ENCODE measurements at regions not wholly inside any gene's neighbourhood (a gene's known extent, or its start where the extent isn't known, plus 50 kb on each side); places are given as distances from the start of the nearest gene placed in this dataset.

GRCh38 chr16:51825779-51826178, 674.7 kb upstream of the SALL1 start:
- no peak for TF ChIP-seq CTCF (IDR thresholded peaks at IDR 0.05)
- no peak for DNase-seq (ENCODE audit: low spot score)
- no peaks in the 10 kb centered on the region for H3K27me3 ChIP-seq
- H3K4me1 ChIP-seq, result no peaks in the 10 kb centered on the region
- H3K9me3 ChIP-seq, result no peaks in the 10 kb centered on the region
- H3K27ac ChIP-seq, result no peak overlapping the region
- H3K36me3 ChIP-seq, result no peaks in the 10 kb centered on the region
- H3K4me3 ChIP-seq, result no peak overlapping the region

- H3K27me3 ChIP-seq, result no peaks in the 10 kb centered on the region
- no peak overlapping the region for H3K27ac ChIP-seq
- no peaks in the 10 kb centered on the region for H3K36me3 ChIP-seq
- H3K4me3 ChIP-seq, result no peak overlapping the region
- no peak for DNase-seq (ENCODE audit: low spot score)
- TF ChIP-seq CTCF (IDR thresholded peaks at IDR 0.05), result no peak
- H3K9me3 ChIP-seq, result no peaks in the 10 kb centered on the region
- H3K4me1 ChIP-seq, result no peaks in the 10 kb centered on the region
These were observed 671.4 kb upstream of the SALL1 start for GRCh38 chr16:51822471-51822870.

GRCh38 chr16:51821527-51821926, 670.5 kb upstream of the SALL1 start:
- no peak overlapping the region for H3K27ac ChIP-seq
- H3K4me1 ChIP-seq, result no peaks in the 10 kb centered on the region
- no peak for DNase-seq (ENCODE audit: low spot score)
- no peaks in the 10 kb centered on the region for H3K36me3 ChIP-seq
- H3K4me3 ChIP-seq, result no peak overlapping the region
- TF ChIP-seq CTCF (IDR thresholded peaks at IDR 0.05), result no peak
- H3K9me3 ChIP-seq, result no peaks in the 10 kb centered on the region
- no peaks in the 10 kb centered on the region for H3K27me3 ChIP-seq

- no peak overlapping the region for H3K4me3 ChIP-seq
- no peak overlapping the region for H3K27ac ChIP-seq
- no peak for DNase-seq (ENCODE audit: low spot score)
- no peaks in the 10 kb centered on the region for H3K27me3 ChIP-seq
- no peaks in the 10 kb centered on the region for H3K36me3 ChIP-seq
- H3K4me1 ChIP-seq, result no peaks in the 10 kb centered on the region
- no peak for TF ChIP-seq CTCF (IDR thresholded peaks at IDR 0.05)
- no peaks in the 10 kb centered on the region for H3K9me3 ChIP-seq
These were observed 669.1 kb upstream of the SALL1 start for GRCh38 chr16:51820176-51820575.

GRCh38 chr16:51818342-51818944, 667.4 kb upstream of the SALL1 start:
- no peaks in the 10 kb centered on the region for H3K9me3 ChIP-seq
- H3K4me1 ChIP-seq, result no peaks in the 10 kb centered on the region
- peak in 1 of 2 donors; percentile 53 for TF ChIP-seq CTCF (IDR thresholded peaks at IDR 0.05)
- no peaks in the 10 kb centered on the region for H3K36me3 ChIP-seq
- no peaks in the 10 kb centered on the region for H3K27me3 ChIP-seq
- no peak overlapping the region for H3K4me3 ChIP-seq
- DNase-seq (ENCODE audit: low spot score), result no peak
- H3K27ac ChIP-seq, result no peak overlapping the region

GRCh38 chr16:51816929-51817328, 665.9 kb upstream of the SALL1 start:
- Histone ChIP-seq H3K4me1 (no peaks in the 10 kb centered on the region), H3K4me3 (no peak overlapping the region), H3K27ac (no peak overlapping the region), H3K27me3 (no peaks in the 10 kb centered on the region), H3K9me3 (no peaks in the 10 kb centered on the region), H3K36me3 (no peaks in the 10 kb centered on the region)
- no peak for TF ChIP-seq CTCF (IDR thresholded peaks at IDR 0.05)
- DNase-seq (ENCODE audit: low spot score), result no peak
